MM.1S (cell line): ENCODE measurements at regions not wholly inside any gene's neighbourhood (a gene's known extent, or its start where the extent isn't known, plus 50 kb on each side); places are given as distances from the start of the nearest gene placed in this dataset.

Experiments used
- DNase-seq: peaks from one replicate; pipeline ENCODE4 v3.0.0-alpha.2; 2015
- H2AFZ ChIP-seq: fragments of 300-600 bp; sonication (generic); 2 replicates; pipeline ENCODE4 v1.6.0; 2016; ENCODE audit warnings: antibody characterized with exemption, low read length
- H3F3A ChIP-seq: fragments of 300-600 bp; sonication (generic); 2 replicates; pipeline ENCODE4 v1.6.1; 2016; ENCODE audit warnings: mild to moderate bottlenecking, antibody characterized with exemption, low read length, moderate library complexity, mixed read lengths; ENCODE audit not compliant: insufficient read depth
- H3K27ac ChIP-seq: fragments of 300-600 bp; sonication (generic); 2 replicates; pipeline ENCODE4 v1.5.1; 2016; ENCODE audit warnings: mild to moderate bottlenecking, low read length
- H3K27me3 ChIP-seq: fragments of 300-600 bp; sonication (generic); replicated peaks from 2 replicates; pipeline ENCODE4 v1.6.0; 2016; ENCODE audit warnings: low read length; ENCODE audit not compliant: insufficient read depth
- H3K36me3 ChIP-seq: fragments of 300-600 bp; sonication (generic); replicated peaks from 2 replicates; pipeline ENCODE4 v1.6.1; 2016; ENCODE audit warnings: mild to moderate bottlenecking, low read length, mixed read lengths; ENCODE audit not compliant: insufficient read depth
- H3K4me1 ChIP-seq: fragments of 300-600 bp; sonication (generic); 2 replicates; pipeline ENCODE4 v1.6.1; 2016; ENCODE audit warnings: low read length, mixed read lengths
- H3K4me2 ChIP-seq: fragments of 300-600 bp; sonication (generic); 2 replicates; pipeline ENCODE4 v1.6.0; 2016; ENCODE audit warnings: low read depth, low read length
- H3K4me3 ChIP-seq: fragments of 300-600 bp; sonication (generic); 2 replicates; pipeline ENCODE4 v1.5.1; 2016; ENCODE audit warnings: low read length, mixed read lengths
- H3K79me2 ChIP-seq: fragments of 300-600 bp; sonication (generic); 2 replicates; pipeline ENCODE4 v1.6.1; 2016; ENCODE audit warnings: mixed run types, low read length, mixed read lengths
- H3K9ac ChIP-seq: fragments of 300-600 bp; sonication (generic); 2 replicates; pipeline ENCODE4 v1.6.1; 2016; ENCODE audit warnings: low read length, mixed read lengths
- H3K9me2 ChIP-seq: fragments of 300-600 bp; sonication (generic); replicated peaks from 2 replicates; pipeline ENCODE4 v1.6.1; 2016; ENCODE audit warnings: mild to moderate bottlenecking, low read length, mixed read lengths; ENCODE audit not compliant: insufficient read depth
- H3K9me3 ChIP-seq: fragments of 300-600 bp; sonication (generic); replicated peaks from 2 replicates; pipeline ENCODE4 v1.6.1; 2016; ENCODE audit warnings: mild to moderate bottlenecking, low read length, mixed read lengths; ENCODE audit not compliant: insufficient read depth
- H4K20me1 ChIP-seq: fragments of 300-600 bp; sonication (generic); 2 replicates; pipeline ENCODE4 v1.6.1; 2016; ENCODE audit warnings: mild to moderate bottlenecking, low read length, moderate library complexity, mixed read lengths; ENCODE audit not compliant: insufficient read depth
- CTCF ChIP-seq: fragments of 300-600 bp; sonication (generic); IDR thresholded peaks from 2 replicates; pipeline ENCODE4 v1.5.1; 2016; ENCODE audit warnings: antibody characterized with exemption, low read length, mixed read lengths
- EZH2 ChIP-seq: fragments of 300-600 bp; sonication (generic); optimal IDR thresholded peaks from 2 replicates; pipeline ENCODE3; 2017; ENCODE audit warnings: low read depth, mild to moderate bottlenecking, antibody characterized with exemption, low read length, mixed read lengths
- EZH2phosphoT487 ChIP-seq: fragments of 300-600 bp; sonication (generic); IDR thresholded peaks from 2 replicates; pipeline ENCODE4 v1.6.1; 2018; ENCODE audit warnings: antibody characterized with exemption, low read length

GRCh38 chrX:7334253-7334935 lies 186.4 kb upstream of the PUDP start:
- no peak overlapping the region for H3K4me3 ChIP-seq
- no peaks in the 10 kb centered on the region for H3K4me1 ChIP-seq
- H3K36me3 ChIP-seq, result no peaks in the 10 kb centered on the region
- no peak for TF ChIP-seq EZH2phosphoT487
- no peak for TF ChIP-seq CTCF
- TF ChIP-seq EZH2, result no peak
- H3K79me2 ChIP-seq, result no peaks in the 10 kb centered on the region
- H3K9me2 ChIP-seq, result no peaks in the 10 kb centered on the region
- no peak overlapping the region for H3K9ac ChIP-seq
- no peaks in the 10 kb centered on the region for H4K20me1 ChIP-seq
- no peak overlapping the region for H3K27ac ChIP-seq
- no peak overlapping the region for H2AFZ ChIP-seq
- H3K9me3 ChIP-seq, result no peaks in the 10 kb centered on the region
- H3K4me2 ChIP-seq, result no peak overlapping the region
- no peak for DNase-seq
- H3K27me3 ChIP-seq, result no peaks in the 10 kb centered on the region
- no peaks in the 10 kb centered on the region for H3F3A ChIP-seq

GRCh38 chrX:7330971-7331746 lies 183.2 kb upstream of the PUDP start:
- H3K79me2 ChIP-seq, result no peaks in the 10 kb centered on the region
- DNase-seq, result no peak
- no peak overlapping the region for H3K4me2 ChIP-seq
- no peak overlapping the region for H3K27ac ChIP-seq
- H3K27me3 ChIP-seq, result no peaks in the 10 kb centered on the region
- H3K9me3 ChIP-seq, result no peaks in the 10 kb centered on the region
- H3K36me3 ChIP-seq, result no peaks in the 10 kb centered on the region
- no peaks in the 10 kb centered on the region for H4K20me1 ChIP-seq
- H2AFZ ChIP-seq, result no peak overlapping the region
- TF ChIP-seq CTCF (no peak), EZH2phosphoT487 (no peak), EZH2 (no peak)
- no peak overlapping the region for H3K4me3 ChIP-seq
- H3K4me1 ChIP-seq, result no peaks in the 10 kb centered on the region
- H3K9ac ChIP-seq, result no peak overlapping the region
- no peaks in the 10 kb centered on the region for H3K9me2 ChIP-seq
- no peaks in the 10 kb centered on the region for H3F3A ChIP-seq

GRCh38 chrX:7330556-7330955 lies 182.6 kb upstream of the PUDP start:
- no peak overlapping the region for H2AFZ ChIP-seq
- no peaks in the 10 kb centered on the region for H3K9me2 ChIP-seq
- no peaks in the 10 kb centered on the region for H3F3A ChIP-seq
- H3K4me2 ChIP-seq, result no peak overlapping the region
- no peaks in the 10 kb centered on the region for H3K79me2 ChIP-seq
- TF ChIP-seq EZH2phosphoT487 (no peak), EZH2 (no peak)
- no peak overlapping the region for H3K27ac ChIP-seq
- H4K20me1 ChIP-seq, result no peaks in the 10 kb centered on the region
- DNase-seq, result no peak
- H3K36me3 ChIP-seq, result no peaks in the 10 kb centered on the region
- no peak overlapping the region for H3K9ac ChIP-seq
- H3K4me1 ChIP-seq, result no peaks in the 10 kb centered on the region
- H3K27me3 ChIP-seq, result no peaks in the 10 kb centered on the region
- H3K9me3 ChIP-seq, result no peaks in the 10 kb centered on the region
- H3K4me3 ChIP-seq, result no peak overlapping the region

GRCh38 chrX:7318661-7319060 lies 170.7 kb upstream of the PUDP start:
- H3K79me2 ChIP-seq, result no peaks in the 10 kb centered on the region
- no peak overlapping the region for H3K9ac ChIP-seq
- no peaks in the 10 kb centered on the region for H3K9me2 ChIP-seq
- no peak overlapping the region for H3K4me2 ChIP-seq
- H4K20me1 ChIP-seq, result no peaks in the 10 kb centered on the region
- no peak for TF ChIP-seq CTCF
- TF ChIP-seq EZH2phosphoT487, result no peak
- no peak for TF ChIP-seq EZH2
- no peaks in the 10 kb centered on the region for H3K27me3 ChIP-seq
- no peak for DNase-seq
- H3K9me3 ChIP-seq, result no peaks in the 10 kb centered on the region
- H3K4me3 ChIP-seq, result no peak overlapping the region
- H3F3A ChIP-seq, result no peaks in the 10 kb centered on the region
- no peak overlapping the region for H3K27ac ChIP-seq
- H3K36me3 ChIP-seq, result no peaks in the 10 kb centered on the region
- H2AFZ ChIP-seq, result no peak overlapping the region
- no peaks in the 10 kb centered on the region for H3K4me1 ChIP-seq
